Neural progenitor cell (in vitro differentiated cells): ENCODE measurements at regions not wholly inside any gene's neighbourhood (a gene's known extent, or its start where the extent isn't known, plus 50 kb on each side); places are given as distances from the start of the nearest gene placed in this dataset.

Experiments used
- DNase-seq: peaks from one replicate; pipeline ENCODE4 v3.0.0-alpha.2; 2016; ENCODE audit warnings: low spot score
- H2AFZ ChIP-seq: fragments of 200-600 bp; sonication (generic); replicated peaks from 2 replicates; pipeline ENCODE4 v1.6.1; 2016; ENCODE audit warnings: antibody characterized with exemption
- H3F3A ChIP-seq: fragments of 200-600 bp; sonication (generic); 2 replicates; pipeline ENCODE4 v1.6.1; 2016; ENCODE audit warnings: antibody characterized with exemption, low read depth
- H3K27ac ChIP-seq: fragments of 200-600 bp; sonication (generic); 2 replicates; pipeline ENCODE4 v1.5.1; 2016; ENCODE audit warnings: mild to moderate bottlenecking
- H3K27me3 ChIP-seq: fragments of 200-600 bp; sonication (generic); 2 replicates; pipeline ENCODE4 v1.6.1; 2016; ENCODE audit warnings: mild to moderate bottlenecking, moderate library complexity
- H3K36me3 ChIP-seq: fragments of 200-600 bp; sonication (generic); 2 replicates; pipeline ENCODE4 v1.5.1; 2016
- H3K4me1 ChIP-seq: fragments of 200-600 bp; sonication (generic); 2 replicates; pipeline ENCODE4 v1.6.1; 2016; ENCODE audit warnings: mixed run types
- H3K4me2 ChIP-seq: fragments of 200-600 bp; sonication (generic); 2 replicates; pipeline ENCODE4 v1.6.1; 2016
- H3K4me3 ChIP-seq: fragments of 200-600 bp; sonication (generic); 2 replicates; pipeline ENCODE4 v1.5.1; 2016
- H3K79me2 ChIP-seq: fragments of 200-600 bp; sonication (generic); 2 replicates; pipeline ENCODE4 v1.6.1; 2016; ENCODE audit warnings: low read depth
- H3K9ac ChIP-seq: fragments of 200-600 bp; sonication (generic); 2 replicates; pipeline ENCODE4 v1.6.1; 2016
- H3K9me3 ChIP-seq: fragments of 200-600 bp; sonication (generic); 2 replicates; pipeline ENCODE4 v1.5.1; 2016; ENCODE audit warnings: low read depth
- H4K20me1 ChIP-seq: fragments of 200-600 bp; sonication (generic); 2 replicates; pipeline ENCODE4 v1.6.1; 2016; ENCODE audit warnings: low read depth
- H3K27ac Mint-ChIP-seq: 3 replicates; pipeline ENCODE4 v1.8.0; 2021; ENCODE audit warnings: mixed read lengths
- H3K27me3 Mint-ChIP-seq: 2 replicates; pipeline ENCODE4 v1.8.0; 2022; ENCODE audit warnings: low read depth, mild to moderate bottlenecking, inconsistent platforms, moderate library complexity, mixed read lengths; ENCODE audit not compliant: insufficient read depth
- H3K36me3 Mint-ChIP-seq: 3 replicates; pipeline ENCODE4 v1.8.0; 2021; ENCODE audit warnings: mixed read lengths
- H3K4me1 Mint-ChIP-seq: 3 replicates; pipeline ENCODE4 v1.8.0; 2021; ENCODE audit warnings: mixed read lengths
- H3K4me3 Mint-ChIP-seq: 3 replicates; pipeline ENCODE4 v1.8.0; 2021; ENCODE audit warnings: mild to moderate bottlenecking, moderate library complexity, mixed read lengths
- H3K9me3 Mint-ChIP-seq: 3 replicates; pipeline ENCODE4 v1.8.0; 2020; ENCODE audit warnings: mixed read lengths
- EZH2 ChIP-seq: fragments of 200-600 bp; sonication (generic); IDR thresholded peaks from 2 replicates; pipeline ENCODE4 v1.6.1; 2017; ENCODE audit warnings: antibody characterized with exemption, mild to moderate bottlenecking, moderate library complexity
- EZH2phosphoT487 ChIP-seq: fragments of 200-600 bp; sonication (generic); IDR thresholded peaks from 2 replicates; pipeline ENCODE4 v1.6.1; 2017; ENCODE audit warnings: antibody characterized with exemption
- TF ChIP-seq, protein P1 (sequence below): fragments of 200-600 bp; sonication (generic); IDR thresholded peaks from 2 replicates; pipeline ENCODE4 v1.5.1; 2017; ENCODE audit warnings: antibody characterized with exemption, mild to moderate bottlenecking

DNA sequence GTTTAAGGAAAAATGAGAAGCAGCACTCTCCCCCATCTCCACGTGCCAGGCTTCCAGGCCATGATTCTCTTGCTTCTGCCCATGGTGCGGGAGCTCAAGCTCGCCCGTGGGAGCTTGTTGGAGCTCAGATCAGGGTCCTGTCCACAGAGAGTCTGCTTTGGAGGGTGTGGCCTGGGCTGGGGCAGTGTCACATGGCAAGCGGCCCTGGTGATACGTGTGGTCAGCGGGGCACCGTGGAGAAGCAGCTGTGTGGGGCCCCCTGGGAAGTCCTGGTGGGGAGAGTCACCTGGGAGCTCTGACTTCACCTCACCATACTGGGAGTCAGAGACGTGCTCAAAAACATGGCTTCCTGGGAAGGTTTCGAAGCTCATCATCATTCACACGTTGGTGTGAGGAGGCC lies 275.3 kb downstream of the GADD45G start:
- Histone ChIP-seq H3K79me2 (no peaks in the 10 kb centered on the region), H3K4me3 (no peak overlapping the region), H3K27ac (no peak overlapping the region), H4K20me1 (no peaks in the 10 kb centered on the region), H3K27me3 (no peaks in the 10 kb centered on the region), H3K9me3 (no peaks in the 10 kb centered on the region), H3K9ac (no peak overlapping the region), H3K4me2 (no peak overlapping the region), H3K36me3 (no peaks in the 10 kb centered on the region), H3K4me1 (no peaks in the 10 kb centered on the region), H3F3A (peaks cover 6% of the 10 kb centered on the region), H2AFZ (no peak overlapping the region)
- no peak for DNase-seq
- peaks cover 9% of the 10 kb centered on the region for H3K4me1 Mint-ChIP-seq
- no peaks in the 10 kb centered on the region for H3K9me3 Mint-ChIP-seq
- no peak for TF ChIP-seq EZH2phosphoT487
- TF ChIP-seq, protein P1, sequence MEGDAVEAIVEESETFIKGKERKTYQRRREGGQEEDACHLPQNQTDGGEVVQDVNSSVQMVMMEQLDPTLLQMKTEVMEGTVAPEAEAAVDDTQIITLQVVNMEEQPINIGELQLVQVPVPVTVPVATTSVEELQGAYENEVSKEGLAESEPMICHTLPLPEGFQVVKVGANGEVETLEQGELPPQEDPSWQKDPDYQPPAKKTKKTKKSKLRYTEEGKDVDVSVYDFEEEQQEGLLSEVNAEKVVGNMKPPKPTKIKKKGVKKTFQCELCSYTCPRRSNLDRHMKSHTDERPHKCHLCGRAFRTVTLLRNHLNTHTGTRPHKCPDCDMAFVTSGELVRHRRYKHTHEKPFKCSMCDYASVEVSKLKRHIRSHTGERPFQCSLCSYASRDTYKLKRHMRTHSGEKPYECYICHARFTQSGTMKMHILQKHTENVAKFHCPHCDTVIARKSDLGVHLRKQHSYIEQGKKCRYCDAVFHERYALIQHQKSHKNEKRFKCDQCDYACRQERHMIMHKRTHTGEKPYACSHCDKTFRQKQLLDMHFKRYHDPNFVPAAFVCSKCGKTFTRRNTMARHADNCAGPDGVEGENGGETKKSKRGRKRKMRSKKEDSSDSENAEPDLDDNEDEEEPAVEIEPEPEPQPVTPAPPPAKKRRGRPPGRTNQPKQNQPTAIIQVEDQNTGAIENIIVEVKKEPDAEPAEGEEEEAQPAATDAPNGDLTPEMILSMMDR: no peak
- no peak for TF ChIP-seq EZH2
- H3K36me3 Mint-ChIP-seq: no peaks in the 10 kb centered on the region
- no peak overlapping the region for H3K4me3 Mint-ChIP-seq
- no peak overlapping the region for H3K27ac Mint-ChIP-seq
- peaks cover 2% of the 10 kb centered on the region for H3K27me3 Mint-ChIP-seq

DNA sequence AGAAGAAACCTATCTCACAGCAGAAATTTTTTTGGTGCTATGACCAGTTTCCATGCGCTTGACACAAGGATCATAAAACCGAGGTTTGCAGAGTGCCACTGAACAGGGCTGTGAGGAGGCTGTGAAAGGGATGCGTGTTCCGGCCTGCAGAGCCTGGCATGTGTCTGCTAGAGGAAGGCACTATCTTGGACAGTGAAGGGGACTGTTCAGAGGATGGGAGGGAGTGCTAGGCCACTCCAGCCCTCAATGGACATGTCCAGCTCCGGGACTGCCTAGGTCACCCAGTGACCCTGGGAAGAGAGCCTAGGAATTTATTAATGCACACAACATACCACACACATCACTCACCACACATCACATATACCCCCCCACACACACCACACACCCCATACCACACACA lies 275.9 kb downstream of the GADD45G start:
- Histone ChIP-seq H3K9ac (no peak overlapping the region), H2AFZ (no peak overlapping the region), H4K20me1 (no peaks in the 10 kb centered on the region), H3K36me3 (no peaks in the 10 kb centered on the region), H3K79me2 (no peaks in the 10 kb centered on the region), H3K4me1 (no peaks in the 10 kb centered on the region), H3K4me2 (no peak overlapping the region), H3K9me3 (no peaks in the 10 kb centered on the region), H3K27ac (no peak overlapping the region), H3F3A (peaks cover 6% of the 10 kb centered on the region), H3K27me3 (no peaks in the 10 kb centered on the region), H3K4me3 (no peak overlapping the region)
- TF ChIP-seq EZH2 (no peak), EZH2phosphoT487 (no peak)
- TF ChIP-seq, protein P1: no peak
- DNase-seq: no peak
- no peaks in the 10 kb centered on the region for H3K9me3 Mint-ChIP-seq
- peaks cover 2% of the 10 kb centered on the region for H3K27me3 Mint-ChIP-seq
- no peak overlapping the region for H3K4me3 Mint-ChIP-seq
- H3K36me3 Mint-ChIP-seq: no peaks in the 10 kb centered on the region
- H3K27ac Mint-ChIP-seq: no peak overlapping the region
- H3K4me1 Mint-ChIP-seq: peaks cover 3% of the 10 kb centered on the region

DNA sequence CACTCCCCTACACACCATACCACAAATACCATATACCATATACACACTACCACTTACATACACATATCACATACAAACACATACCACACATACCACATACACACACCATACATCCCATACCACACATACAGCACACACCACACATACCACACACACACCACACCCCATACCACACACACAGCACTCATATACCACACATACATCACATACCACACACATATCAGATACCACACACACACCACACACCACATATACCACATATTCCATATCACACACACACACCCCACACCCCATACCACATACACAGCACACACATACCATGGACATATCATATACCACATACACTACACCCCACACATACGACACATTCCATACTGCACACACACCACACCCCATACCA lies 276.6 kb downstream of the GADD45G start:
- no peaks in the 10 kb centered on the region for H3K36me3 Mint-ChIP-seq
- TF ChIP-seq, protein P1: no peak
- TF ChIP-seq EZH2 (no peak), EZH2phosphoT487 (no peak)
- H4K20me1 ChIP-seq: no peaks in the 10 kb centered on the region
- H3K4me2 ChIP-seq: no peak overlapping the region
- H3K9ac ChIP-seq: no peak overlapping the region
- no peak overlapping the region for H2AFZ ChIP-seq
- H3K4me3 ChIP-seq: no peak overlapping the region
- no peaks in the 10 kb centered on the region for H3K9me3 ChIP-seq
- no peak for DNase-seq
- H3F3A ChIP-seq: peaks cover 6% of the 10 kb centered on the region
- no peaks in the 10 kb centered on the region for H3K36me3 ChIP-seq
- H3K27ac Mint-ChIP-seq: no peak overlapping the region
- no peaks in the 10 kb centered on the region for H3K27me3 ChIP-seq
- H3K27ac ChIP-seq: no peak overlapping the region
- no peaks in the 10 kb centered on the region for H3K9me3 Mint-ChIP-seq
- H3K4me3 Mint-ChIP-seq: no peak overlapping the region
- H3K27me3 Mint-ChIP-seq: peaks cover 2% of the 10 kb centered on the region
- H3K4me1 Mint-ChIP-seq: peaks cover 3% of the 10 kb centered on the region
- H3K79me2 ChIP-seq: no peaks in the 10 kb centered on the region
- no peaks in the 10 kb centered on the region for H3K4me1 ChIP-seq

- H4K20me1 ChIP-seq: no peaks in the 10 kb centered on the region
- Mint-ChIP-seq H3K4me1 (peaks cover 3% of the 10 kb centered on the region), H3K27ac (no peak overlapping the region), H3K36me3 (no peaks in the 10 kb centered on the region), H3K4me3 (no peak overlapping the region), H3K27me3 (peaks cover 2% of the 10 kb centered on the region), H3K9me3 (no peaks in the 10 kb centered on the region)
- H3K27ac ChIP-seq: no peak overlapping the region
- no peak overlapping the region for H3K4me2 ChIP-seq
- H3K9me3 ChIP-seq: no peaks in the 10 kb centered on the region
- peaks cover 6% of the 10 kb centered on the region for H3F3A ChIP-seq
- no peaks in the 10 kb centered on the region for H3K36me3 ChIP-seq
- H3K4me3 ChIP-seq: no peak overlapping the region
- H3K9ac ChIP-seq: no peak overlapping the region
- no peak overlapping the region for H2AFZ ChIP-seq
- no peaks in the 10 kb centered on the region for H3K79me2 ChIP-seq
- H3K27me3 ChIP-seq: no peaks in the 10 kb centered on the region
- TF ChIP-seq, protein P1: no peak
- TF ChIP-seq EZH2: no peak
- no peak for DNase-seq
- H3K4me1 ChIP-seq: no peaks in the 10 kb centered on the region
Measured at GRCh38 chr9:89882930-89883361, 278.1 kb downstream of the GADD45G start.
